Lower leg skin (tissue), 3 donors: ENCODE measurements at regions not wholly inside any gene's neighbourhood (a gene's known extent, or its start where the extent isn't known, plus 50 kb on each side); places are given as distances from the start of the nearest gene placed in this dataset.

Experiments
- POLR2A ChIP-seq, 2 donors: fragments of 450-650 bp; IDR thresholded peaks; one replicate each; pipeline ENCODE4 v1.6.1; 2016 to 2017; ENCODE audit warnings: antibody characterized with exemption in 2 of 2, mild to moderate bottlenecking in 1 of 2, moderate library complexity in 1 of 2
- TF ChIP-seq, protein P1 (sequence below), 3 donors: fragments of 450-650 bp; IDR thresholded peaks; one replicate each; pipeline ENCODE4 v1.5.1; 2016; ENCODE audit warnings: antibody characterized with exemption in 3 of 3, mild to moderate bottlenecking in 3 of 3, moderate library complexity in 2 of 3

GRCh38 chr14:34232790-34233189, 229.2 kb downstream of the SPTSSA start:
- TF ChIP-seq, protein P1, sequence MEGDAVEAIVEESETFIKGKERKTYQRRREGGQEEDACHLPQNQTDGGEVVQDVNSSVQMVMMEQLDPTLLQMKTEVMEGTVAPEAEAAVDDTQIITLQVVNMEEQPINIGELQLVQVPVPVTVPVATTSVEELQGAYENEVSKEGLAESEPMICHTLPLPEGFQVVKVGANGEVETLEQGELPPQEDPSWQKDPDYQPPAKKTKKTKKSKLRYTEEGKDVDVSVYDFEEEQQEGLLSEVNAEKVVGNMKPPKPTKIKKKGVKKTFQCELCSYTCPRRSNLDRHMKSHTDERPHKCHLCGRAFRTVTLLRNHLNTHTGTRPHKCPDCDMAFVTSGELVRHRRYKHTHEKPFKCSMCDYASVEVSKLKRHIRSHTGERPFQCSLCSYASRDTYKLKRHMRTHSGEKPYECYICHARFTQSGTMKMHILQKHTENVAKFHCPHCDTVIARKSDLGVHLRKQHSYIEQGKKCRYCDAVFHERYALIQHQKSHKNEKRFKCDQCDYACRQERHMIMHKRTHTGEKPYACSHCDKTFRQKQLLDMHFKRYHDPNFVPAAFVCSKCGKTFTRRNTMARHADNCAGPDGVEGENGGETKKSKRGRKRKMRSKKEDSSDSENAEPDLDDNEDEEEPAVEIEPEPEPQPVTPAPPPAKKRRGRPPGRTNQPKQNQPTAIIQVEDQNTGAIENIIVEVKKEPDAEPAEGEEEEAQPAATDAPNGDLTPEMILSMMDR (IDR thresholded peaks at IDR 0.05), result no peak
- TF ChIP-seq POLR2A (IDR thresholded peaks at IDR 0.05), result no peak
